A204.1 (cell line): ENCODE measurements at regions not wholly inside any gene's neighbourhood (a gene's known extent, or its start where the extent isn't known, plus 50 kb on each side); places are given as distances from the start of the nearest gene placed in this dataset.

Experiments used
- FAIRE-seq: peaks from 2 replicates; lab custom pipeline; 2012; peaks lifted over from hg19 to GRCh38; lab: Jason Lieb, UNC

DNA sequence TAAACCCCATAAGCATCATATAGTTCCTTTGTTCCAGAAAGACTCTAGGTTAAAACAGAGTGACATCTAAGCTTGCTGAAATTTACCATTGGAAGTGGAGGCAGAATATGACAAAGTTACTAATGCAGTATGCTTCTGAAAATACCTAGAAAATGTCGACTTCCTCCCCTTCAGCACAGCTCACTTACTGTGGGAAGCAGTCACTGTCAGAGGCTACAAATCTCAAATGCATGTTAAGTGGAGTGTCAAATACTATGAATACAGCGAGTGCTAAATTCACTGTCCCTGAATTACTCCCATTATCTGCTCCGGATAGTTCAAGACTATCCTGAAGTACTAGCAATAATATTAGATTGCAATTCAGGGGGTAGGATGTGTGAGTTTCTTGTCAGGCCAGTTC, 1454.6 kb downstream of the AACS start:
- FAIRE-seq, result no peak

DNA sequence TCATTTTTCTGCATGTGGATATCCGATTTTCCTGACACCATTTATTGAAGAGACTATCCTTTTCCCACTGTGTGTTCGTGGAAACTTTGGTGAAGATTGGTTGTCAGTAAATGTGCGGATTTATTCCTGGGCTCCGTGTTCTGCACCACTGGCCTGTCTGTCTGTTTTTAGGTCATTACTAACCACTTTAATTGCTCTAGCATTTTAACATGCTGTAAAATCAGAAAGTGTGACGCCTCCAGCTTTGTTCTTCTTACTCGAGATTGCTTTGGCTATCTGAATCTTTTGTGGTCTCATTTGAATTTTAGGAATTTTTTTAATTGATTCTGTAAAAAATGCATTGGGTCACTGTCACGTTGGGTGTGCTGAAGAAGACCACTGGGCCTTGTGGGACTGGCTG, 1458.7 kb downstream of the AACS start:
- no peak for FAIRE-seq

DNA sequence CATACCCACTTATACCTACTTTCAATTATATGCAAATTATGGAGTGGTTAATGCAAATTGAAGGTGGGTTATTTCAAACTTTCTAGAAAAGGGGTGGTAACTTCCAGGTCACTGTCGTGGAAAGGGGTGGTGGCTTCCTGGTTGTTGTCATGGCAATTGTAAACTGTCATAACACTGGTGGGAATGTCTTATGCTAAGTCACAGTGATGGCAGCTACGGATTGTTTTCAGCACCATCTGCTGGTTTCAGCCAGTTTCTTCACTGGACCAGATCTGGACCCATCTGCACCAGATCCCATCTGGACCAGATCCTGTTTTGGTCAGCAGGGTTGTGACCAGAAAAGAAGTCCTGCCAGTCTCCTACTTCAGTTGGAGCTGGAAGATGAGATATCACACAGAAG, 1469.3 kb downstream of the AACS start:
- FAIRE-seq, result no peak

DNA sequence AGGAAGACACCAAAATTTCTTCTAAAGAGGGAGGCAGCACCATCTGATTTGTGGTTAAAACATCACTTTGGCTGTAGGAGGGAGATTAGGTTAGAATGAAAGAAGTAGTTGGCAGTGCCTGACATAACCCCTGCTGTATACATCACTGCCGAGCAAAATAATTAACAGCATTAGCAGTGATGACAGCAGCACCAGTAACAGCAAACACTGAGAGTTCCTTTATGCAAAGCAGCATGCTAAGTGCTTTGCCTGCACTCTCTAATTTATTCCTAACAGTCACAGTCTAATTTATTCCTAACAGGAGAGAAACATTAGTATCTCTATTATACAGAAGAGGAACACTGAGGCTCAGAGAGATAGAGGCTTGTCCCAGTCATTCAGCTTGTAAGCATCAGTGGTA, 1469.7 kb downstream of the AACS start:
- no peak for FAIRE-seq

DNA sequence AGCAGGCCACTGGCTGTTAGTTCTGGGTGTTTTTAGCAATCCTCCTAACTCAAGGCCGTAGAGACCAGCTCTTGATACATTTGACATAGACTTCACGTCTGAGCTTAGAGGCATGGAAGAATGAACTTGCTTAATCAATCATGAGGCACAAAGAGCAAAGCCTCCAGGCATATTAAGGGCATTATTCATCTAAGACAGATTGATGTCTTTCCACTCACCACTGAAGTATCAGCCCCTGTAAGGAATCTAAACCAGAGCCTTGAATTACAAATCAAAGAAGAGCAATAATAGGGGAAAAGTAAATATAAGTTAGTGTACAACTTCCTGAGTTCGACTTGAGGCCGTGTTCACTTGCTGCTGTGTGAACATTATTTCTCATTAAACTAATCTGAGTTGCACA, 1470.7 kb downstream of the AACS start:
- no peak for FAIRE-seq

DNA sequence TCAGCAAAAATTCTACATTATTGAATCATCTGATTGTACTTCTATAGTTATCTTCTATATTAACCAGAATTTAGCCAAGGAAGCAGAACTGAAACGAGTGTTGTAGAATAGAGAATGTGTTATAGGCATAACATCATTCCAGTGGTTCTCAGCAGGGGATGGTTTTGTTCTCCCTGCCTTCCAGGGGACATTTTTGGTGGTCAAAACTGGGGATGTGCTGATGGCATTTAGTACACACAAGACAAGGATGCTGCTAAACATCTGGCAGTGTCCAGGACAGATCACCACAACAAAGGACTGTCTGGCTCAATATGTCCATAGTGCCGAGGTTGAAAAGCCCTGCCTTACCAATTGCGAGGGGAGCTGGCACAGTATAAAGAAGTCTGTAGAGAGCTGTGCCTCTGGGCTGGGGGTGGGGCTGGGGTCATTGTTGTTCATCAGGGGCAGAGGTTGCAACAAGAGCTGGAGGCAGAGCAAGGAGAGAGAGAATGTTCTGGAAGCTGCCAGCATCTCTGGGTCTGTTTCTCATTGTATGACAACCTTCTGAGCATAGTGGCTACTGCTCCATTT, 1472.8 kb downstream of the AACS start:
- FAIRE-seq, result no peak

DNA sequence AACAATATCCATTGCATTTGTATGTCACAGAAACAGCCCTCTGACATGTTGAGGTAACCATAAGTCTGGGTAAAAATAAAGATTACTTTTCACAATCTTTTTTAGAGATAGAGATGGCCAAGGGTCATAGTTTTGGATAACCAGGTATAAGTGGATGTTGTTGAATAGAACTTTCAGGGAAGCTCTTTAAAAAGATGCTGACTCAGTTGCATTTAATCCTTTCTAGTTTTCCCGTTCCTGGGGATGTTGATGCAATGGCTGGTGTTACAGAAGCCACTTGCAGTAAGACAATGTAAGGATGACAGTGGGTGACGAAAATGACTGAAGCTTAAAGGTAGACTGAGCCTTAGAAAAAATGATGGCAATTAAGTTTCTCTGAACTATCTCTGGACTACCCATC, 1473.7 kb downstream of the AACS start:
- FAIRE-seq, result no peak

DNA sequence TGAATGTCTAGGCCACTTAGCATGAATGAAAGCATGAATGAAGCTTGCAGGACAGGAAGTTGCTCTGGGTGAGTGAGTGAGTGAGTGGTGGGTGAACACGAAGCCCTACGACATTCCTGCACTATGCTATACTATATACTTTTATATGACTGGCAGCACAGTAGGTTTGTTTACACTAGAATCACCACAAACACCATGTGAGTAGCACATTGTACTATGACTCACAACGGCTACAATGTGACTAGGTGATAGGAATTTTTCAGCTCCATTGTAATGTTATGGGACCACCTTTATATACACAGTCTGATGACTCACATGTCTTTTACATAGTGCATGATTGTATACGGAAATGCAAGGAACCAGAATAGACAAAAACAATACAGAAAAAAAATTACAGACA, 1480.2 kb downstream of the AACS start:
- no peak for FAIRE-seq

DNA sequence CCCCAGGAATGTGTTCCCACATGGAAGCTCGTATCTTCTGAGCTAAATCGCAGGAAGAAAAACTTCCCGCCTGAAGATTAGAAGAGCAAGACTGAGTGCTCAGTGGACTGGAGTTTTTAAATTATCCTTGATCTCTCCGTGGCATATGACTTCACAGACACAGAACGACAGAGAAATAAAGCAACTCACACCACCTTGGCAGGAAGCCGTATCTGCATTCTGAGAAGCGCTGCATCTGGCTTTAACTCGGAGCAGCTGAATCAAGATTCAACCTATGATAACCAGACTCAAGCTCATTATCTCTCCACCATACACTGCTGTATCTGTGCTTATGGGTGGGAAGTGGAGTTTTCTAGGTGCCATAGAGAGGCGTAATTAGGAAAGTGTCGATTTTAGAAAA, 1482.7 kb downstream of the AACS start:
- no peak for FAIRE-seq

DNA sequence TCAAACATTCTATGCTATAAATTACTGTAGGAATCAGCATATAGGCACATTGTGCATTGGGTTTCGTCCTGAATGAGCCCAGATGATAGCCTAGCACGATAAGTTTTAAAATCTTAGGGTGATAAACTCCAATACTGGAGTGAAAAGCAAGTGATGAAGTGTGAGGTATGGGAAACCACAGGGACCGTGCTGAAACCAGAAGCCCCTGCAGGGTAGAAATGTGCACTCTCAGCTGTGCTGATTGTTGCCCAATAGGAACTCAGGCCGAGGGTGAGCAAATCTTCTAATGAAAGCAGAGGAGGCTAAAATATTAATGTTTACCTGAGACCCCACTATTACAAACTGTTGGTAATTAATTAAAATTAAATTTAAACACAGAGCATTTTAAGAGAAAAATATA, 1486.6 kb downstream of the AACS start:
- FAIRE-seq, result no peak

DNA sequence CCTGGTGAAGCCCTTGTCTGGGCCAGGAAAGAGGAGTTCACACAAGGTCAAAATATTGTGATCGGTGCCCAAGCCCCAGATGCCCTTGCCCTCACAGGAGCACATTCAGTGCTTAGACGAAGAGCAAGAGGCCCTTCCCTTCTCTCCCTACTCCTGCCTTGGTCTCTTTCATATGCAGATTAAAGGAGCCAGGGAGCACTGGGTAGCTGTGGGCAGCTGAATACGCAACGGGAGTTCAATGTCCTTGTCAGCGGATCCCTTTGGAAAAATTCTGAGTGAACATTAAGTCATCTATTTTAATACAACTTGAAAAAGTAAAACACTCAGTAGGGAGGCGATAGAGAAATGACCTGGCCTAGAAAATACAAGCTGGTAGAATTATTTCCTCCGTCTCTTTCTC, 1489.4 kb downstream of the AACS start:
- FAIRE-seq, result no peak

DNA sequence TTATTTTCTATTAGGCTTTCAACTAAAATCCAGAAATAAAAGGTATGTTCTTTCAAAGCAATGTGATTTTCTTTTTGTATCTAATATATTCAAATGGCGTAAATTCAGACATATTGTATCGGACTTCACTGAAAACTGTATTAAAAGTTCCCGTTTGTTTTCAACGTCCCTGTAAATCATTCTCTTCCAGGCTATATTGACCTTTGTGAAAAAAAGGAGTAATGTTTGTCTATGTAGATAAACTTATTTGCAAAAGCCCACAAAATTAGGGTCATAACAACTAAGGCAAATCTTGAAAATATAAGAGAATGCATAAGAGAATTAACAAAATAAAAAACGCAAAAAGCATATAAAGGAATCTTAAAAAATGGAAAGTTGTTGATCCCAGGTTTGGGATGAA, 1492.4 kb downstream of the AACS start:
- no peak for FAIRE-seq

DNA sequence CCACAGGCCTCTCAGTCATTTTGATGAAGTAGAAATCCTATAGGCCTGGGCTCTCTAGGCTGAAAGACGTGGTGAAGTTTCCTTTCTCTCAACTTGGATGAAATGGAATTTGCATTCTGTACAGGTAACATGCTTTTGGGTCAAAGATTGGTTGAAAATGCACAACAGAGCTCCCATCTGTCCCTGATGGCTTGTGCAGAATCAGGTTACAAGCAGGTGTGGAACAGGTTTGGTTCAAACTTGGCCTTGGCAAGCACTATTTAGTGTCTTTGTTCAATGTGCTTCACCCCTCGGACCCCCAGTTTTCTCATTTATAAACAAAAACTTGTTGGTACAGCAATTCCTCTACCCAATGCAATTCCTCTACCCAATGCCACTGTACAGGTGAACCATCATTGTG, 1493.0 kb downstream of the AACS start:
- FAIRE-seq, result no peak

DNA sequence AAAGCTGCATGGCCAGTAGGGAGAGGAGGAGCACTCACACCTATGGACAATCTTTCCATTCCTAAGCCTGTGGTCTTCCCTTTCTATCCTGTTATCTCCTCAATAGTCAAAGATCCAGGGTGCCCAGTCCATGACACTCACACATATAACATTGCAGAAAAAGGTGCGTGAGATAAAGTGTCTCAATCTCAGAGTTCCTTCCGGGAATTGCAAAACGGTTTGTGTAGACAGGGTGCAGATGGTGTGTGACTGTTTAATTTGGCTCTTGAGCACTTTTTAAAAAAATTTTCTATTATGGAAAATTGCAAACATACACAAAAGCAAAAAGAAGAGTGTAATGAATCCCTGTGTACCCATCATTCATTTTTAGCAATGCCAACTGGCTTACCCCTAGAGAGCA, 1493.6 kb downstream of the AACS start:
- FAIRE-seq, result no peak

DNA sequence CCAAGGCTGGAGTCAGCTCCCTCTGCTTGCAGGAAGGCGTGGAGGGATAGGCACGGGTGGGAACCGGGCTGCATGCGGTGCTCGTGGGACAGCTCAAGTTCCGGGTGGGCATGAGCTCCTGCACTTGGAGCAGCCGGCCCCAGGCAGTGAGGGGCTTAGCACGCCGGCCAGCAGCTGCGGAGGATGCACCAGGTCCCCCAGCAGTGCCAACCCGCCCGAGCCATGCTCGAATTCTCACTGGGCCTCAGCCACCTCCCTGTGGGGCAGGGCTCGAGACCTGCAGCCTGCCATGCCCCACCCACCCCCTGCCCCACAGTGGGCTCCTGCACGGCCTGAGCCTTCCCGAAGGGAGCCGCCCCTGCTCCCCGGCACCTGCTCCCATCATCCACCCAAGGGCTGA, 1501.8 kb downstream of the AACS start:
- FAIRE-seq, result no peak

DNA sequence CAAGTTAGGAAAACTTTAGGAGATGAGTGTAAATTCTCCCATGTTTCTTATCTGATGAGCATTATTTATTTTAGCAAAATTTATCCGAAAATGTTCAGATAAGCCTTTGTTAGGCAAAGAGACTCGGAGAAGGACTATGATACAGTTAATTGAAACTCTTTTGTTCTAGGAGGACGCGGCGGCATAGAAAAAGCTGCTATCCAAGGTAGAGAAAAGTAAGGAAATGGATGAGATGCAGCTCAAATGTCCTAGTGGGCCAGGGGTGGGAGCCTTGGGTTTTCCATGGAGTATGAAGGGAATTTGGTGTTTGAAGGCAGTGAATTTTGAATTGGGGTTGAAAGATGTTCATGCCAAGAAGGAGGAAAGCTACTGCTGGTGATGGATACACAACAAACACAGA, 1504.5 kb downstream of the AACS start:
- no peak for FAIRE-seq

DNA sequence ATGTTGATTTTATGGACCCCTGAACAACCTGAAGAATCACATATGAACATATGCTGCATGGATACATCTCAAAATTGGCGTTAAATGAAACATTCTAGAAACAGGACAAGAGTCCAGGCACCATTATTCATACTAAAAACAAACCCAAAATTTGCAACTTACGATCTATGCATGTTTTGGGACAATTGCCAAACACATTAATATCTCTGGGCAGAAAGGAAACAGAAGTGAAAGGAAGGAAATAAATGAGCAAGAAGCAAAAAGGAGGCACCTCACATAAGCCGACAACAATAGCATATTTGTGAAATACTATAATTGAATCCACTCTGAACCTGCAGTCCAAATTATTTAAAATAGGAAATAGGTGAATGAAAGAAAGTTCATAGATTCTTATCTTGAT, 1505.3 kb downstream of the AACS start:
- FAIRE-seq, result no peak

DNA sequence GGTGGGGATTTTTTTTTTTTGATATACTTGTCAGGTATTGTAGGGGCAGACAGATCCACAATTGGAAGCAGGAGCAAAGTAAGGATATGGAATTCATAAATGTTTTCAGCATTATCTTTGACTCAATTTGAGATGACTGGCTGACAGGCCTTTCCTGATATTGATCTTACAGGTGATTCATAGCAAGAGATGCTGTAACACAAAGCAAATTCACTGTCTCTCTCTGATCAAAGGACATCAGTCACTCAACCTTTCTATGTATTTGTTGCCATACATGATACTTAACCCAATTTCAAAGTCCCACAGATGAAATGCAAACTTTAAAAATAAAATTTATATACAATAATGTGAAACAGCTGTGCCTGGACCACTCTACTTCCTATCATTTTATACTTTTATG, 1506.9 kb downstream of the AACS start:
- no peak for FAIRE-seq

DNA sequence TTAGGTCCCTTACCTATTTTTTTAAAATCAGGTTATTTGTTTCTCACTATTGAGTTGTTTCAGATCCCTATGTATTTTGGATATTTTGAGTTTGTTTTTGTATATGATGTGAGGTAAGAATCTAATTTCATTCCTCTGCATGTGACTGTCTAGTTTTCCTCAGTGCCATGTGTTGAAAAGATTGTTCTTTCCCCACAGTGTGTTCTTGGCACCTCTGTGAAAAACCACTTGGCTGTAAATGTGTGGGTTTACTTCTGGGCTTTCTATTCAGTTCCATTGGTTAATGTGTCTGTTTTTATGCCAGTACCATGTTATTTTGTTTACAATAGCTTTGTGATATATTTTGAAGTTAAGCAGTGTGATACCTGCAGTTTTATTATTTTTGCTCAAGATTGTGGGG, 1516.4 kb downstream of the AACS start:
- no peak for FAIRE-seq

DNA sequence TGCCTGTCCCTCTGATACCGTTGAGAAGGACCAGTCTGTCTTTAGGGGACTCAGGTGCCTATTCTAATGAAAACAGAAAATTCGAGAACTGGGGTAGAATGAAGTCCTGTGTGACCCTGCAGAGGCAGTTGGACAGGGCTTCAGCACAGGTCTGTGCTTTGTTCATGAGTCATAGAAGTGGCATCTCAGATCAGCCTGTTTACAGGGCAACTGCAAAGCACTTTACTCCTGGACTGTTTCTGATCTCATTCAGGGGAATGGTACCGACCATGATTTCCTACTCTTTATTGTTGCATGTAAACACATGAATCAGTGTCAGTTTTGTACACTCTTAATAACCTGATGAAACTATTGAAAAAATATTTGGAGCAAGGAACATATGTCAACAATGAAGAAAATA, 1517.0 kb downstream of the AACS start:
- no peak for FAIRE-seq

DNA sequence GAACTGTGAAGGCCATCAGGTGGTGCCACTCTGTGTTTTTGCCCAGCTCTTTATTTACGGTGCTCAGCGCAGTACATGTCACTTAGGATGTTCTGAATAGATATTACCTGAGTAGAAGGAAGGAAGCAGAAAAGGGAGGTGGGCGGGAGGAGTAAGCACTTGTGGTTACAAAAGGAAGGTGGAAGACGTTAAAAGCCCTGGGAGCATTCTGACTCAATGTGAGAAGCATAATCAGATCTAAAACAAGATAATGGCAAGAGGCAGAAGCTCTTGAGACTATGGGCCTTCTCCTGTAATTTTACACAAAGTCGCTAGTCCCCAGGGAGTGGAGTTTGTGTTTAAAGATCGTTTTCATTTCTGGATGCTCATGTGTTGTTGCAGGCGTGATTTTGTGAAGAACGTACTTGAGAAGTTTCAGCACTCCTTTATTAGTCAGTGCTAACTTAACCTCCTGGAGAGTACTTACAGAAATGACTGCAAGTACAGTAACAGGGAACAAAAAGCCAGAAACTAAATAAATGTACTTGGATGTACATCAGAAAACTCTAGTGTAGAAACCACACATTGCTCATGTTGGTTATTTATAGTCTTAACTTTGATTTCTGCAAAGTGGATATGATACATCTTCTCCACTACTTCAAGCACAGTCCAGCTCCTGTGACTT, 1523.5 kb downstream of the AACS start:
- no peak for FAIRE-seq

DNA sequence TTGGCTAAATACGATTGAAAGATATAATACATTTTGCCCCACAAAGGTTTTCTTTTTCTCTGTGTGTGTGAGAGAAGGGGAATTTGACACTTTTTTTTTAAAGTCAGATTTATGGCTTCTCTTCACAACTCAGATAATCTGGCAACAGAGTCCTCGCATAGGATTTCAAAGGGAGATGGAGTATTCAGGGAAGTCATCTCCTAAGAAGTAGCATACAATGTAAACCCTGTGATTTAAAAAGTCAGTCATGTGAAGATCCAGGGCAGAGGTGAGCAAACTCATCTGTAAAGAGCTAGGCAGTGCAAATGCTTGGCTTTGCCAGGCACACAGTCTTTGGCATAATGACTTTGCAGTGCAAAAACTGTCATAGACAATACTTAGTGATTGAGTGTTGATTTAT, 1526.3 kb downstream of the AACS start:
- no peak for FAIRE-seq

DNA sequence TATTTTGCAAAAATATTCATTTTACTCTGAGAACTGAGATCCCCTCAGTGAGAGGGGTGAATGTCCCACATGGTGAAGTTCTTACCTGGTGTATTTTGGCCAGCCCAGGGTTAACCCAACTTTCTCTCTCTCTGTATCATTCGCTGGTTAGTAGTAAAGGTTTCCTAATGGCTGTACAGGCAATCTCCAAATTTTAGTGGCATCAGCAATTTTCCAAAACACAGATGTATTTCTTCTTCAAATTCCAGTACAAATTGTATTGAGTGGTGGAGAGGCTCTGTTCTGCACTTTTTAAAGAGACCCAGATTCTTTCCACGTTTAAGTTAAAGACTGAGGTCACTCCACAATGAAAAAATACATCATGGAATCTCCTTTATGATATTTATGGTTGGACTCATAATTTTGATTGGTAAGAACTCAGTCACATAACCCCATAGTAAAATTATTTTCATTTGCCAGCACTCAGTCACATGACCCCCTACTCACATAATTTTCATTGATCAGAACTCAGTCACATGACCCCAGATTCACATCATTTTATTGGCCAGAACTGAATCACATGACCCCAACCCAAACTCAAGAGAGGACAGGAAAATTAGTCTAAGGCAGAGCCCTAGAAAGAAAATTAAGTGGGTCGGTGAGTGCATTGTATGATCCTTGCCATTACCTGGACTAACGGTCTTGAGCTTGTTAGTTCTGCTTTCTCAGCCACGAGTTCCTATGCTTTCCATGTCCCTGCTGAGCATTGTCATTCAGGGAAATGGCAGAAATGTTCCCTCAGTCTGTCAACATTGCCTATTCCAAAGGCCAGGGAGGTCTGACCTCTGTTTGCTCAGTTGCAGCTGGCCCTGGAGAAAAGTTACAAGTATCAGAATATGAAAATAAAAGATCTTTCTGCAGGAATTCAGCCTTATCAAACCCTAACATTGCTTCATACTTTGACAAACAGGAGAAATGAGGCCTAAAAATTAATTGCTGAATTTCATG, 1536.2 kb downstream of the AACS start:
- no peak for FAIRE-seq

DNA sequence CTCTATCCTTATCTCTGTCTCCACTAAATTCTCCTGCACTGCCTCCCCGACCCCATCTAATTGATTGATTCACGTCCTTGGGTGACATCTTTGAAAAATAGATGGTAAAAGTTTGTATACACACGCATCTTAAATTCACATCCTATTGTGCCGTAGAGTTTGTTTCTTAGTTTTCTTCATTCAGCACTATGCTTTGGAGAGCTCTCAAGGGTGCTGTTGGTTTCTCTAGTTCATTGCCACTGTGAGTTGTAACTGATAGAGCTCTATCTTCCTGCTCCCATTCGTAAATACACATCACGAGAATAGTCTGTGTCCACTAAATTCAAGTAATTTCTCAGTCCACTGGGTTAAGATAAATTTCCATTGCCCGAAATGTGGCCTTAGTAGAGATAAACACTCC, 1537.4 kb downstream of the AACS start:
- no peak for FAIRE-seq
